ENCODE measurements at regions not wholly inside any gene's neighbourhood (a gene's known extent, or its start where the extent isn't known, plus 50 kb on each side); places are given as distances from the start of the nearest gene placed in this dataset.

GRCh38 chr2:59389240-59389639, 1148.1 kb upstream of the FANCL start:
- TF ChIP-seq, protein P1, sequence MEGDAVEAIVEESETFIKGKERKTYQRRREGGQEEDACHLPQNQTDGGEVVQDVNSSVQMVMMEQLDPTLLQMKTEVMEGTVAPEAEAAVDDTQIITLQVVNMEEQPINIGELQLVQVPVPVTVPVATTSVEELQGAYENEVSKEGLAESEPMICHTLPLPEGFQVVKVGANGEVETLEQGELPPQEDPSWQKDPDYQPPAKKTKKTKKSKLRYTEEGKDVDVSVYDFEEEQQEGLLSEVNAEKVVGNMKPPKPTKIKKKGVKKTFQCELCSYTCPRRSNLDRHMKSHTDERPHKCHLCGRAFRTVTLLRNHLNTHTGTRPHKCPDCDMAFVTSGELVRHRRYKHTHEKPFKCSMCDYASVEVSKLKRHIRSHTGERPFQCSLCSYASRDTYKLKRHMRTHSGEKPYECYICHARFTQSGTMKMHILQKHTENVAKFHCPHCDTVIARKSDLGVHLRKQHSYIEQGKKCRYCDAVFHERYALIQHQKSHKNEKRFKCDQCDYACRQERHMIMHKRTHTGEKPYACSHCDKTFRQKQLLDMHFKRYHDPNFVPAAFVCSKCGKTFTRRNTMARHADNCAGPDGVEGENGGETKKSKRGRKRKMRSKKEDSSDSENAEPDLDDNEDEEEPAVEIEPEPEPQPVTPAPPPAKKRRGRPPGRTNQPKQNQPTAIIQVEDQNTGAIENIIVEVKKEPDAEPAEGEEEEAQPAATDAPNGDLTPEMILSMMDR (IDR thresholded peaks at IDR 0.05): no peak
- no peak for TF ChIP-seq POLR2A (IDR thresholded peaks at IDR 0.05)

All from Peyer's patch (tissue), 4 donors.